ENCODE measurements at regions not wholly inside any gene's neighbourhood (a gene's known extent, or its start where the extent isn't known, plus 50 kb on each side); places are given as distances from the start of the nearest gene placed in this dataset.
"Not testable (repeated sequence)": the region's sequence is repeated elsewhere in the genome, so short reads cannot be mapped to it uniquely, and the experiment has no call there.

DNA sequence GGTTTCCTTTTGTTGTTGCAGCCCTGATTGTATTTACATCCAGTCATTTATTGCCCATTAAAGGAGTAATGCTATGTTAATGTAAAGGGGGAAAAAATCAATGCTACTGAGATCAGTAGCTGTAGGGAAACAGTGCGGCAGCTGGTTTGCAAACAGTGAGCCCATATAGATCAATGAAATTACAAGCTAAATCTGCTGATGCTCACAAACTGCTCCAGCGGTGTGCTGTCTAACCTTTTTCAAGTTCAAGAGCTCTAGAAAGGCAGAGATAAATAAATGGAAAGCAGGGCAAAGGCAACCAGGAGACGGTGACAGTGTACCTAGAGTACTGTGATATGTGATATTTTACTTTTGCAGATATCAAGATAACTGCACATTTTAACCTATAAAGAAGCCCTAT, 449.0 kb upstream of the MMS22L start:
- CTCF ChIA-PET: no interaction called here
- TF ChIP-seq, protein P1, sequence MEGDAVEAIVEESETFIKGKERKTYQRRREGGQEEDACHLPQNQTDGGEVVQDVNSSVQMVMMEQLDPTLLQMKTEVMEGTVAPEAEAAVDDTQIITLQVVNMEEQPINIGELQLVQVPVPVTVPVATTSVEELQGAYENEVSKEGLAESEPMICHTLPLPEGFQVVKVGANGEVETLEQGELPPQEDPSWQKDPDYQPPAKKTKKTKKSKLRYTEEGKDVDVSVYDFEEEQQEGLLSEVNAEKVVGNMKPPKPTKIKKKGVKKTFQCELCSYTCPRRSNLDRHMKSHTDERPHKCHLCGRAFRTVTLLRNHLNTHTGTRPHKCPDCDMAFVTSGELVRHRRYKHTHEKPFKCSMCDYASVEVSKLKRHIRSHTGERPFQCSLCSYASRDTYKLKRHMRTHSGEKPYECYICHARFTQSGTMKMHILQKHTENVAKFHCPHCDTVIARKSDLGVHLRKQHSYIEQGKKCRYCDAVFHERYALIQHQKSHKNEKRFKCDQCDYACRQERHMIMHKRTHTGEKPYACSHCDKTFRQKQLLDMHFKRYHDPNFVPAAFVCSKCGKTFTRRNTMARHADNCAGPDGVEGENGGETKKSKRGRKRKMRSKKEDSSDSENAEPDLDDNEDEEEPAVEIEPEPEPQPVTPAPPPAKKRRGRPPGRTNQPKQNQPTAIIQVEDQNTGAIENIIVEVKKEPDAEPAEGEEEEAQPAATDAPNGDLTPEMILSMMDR (IDR thresholded peaks at IDR 0.05; ENCODE audit: insufficient read depth, low read length, missing control alignments): no peak
- H3K4me3 ChIP-seq (ENCODE audit: low read depth, low read length): no peak overlapping the region
- DNase-seq (ENCODE audit: low read depth, low spot score): no peak
- POLR2A ChIA-PET: no interaction called here

DNA sequence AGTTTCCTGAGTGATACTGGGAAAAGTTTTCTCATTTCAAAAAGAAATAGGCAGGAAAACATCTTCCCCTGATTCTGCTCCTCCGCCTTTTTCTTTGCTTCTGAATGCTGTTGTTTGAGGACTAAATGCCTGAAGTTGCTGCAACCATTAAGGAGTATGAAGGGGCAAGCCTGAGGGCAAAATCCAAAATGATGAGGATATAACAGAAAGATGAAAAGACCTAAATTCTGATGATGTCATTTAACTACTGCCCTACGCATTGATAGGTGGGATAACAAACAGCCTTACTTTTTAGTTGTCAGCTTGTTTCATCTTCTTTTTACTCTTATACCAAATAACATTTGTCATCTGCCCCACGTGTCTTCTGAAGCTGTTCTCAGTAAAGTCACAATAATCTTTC, 474.6 kb upstream of the MMS22L start:
- ChIA-PET POLR2A (no interaction called here), CTCF (no interaction called here)
- no peak overlapping the region for H3K4me3 ChIP-seq (ENCODE audit: low read depth, low read length)
- TF ChIP-seq, protein P1 (IDR thresholded peaks at IDR 0.05; ENCODE audit: insufficient read depth, low read length, missing control alignments): no peak
- no peak for DNase-seq (ENCODE audit: low read depth, low spot score)

DNA sequence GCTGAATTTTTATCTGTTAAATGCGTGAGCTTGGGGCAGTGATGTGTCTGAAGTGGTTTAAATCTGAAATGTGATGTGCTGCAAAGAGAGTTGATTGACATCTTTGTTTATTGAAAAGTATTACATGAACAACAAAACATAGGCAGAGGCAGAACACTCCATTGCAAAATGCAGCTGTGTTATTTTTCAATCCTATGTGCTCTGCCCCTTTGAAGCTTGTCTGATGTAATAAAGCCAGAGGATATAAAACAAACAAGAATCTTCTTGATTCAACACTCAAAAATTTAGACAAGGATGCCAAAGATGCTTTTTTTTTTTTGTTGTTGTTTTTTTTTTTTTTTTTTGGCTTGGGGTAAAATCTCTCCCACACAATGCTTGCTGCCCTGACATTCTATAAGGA, 482.4 kb upstream of the MMS22L start:
- CTCF ChIA-PET: no interaction called here

DNA sequence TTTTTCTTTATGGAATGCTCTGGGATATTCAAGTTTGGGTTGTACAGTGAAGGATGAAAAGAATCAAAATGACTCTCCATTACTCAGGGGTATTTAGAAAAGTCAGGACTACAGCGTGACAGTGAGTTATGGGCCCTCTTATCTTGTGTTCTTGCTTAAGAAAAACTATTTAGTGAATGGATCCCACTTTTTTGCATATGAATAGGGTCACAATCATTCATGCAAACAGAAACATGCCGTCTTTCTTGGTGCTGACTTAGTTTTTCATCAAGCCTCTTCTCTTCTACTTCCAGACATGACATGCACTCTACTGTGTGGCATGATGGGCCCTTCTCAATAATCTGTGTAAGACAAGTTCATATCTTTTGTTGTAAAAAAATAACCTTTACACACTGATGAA, 488.4 kb upstream of the MMS22L start:
- ChIA-PET CTCF (no interaction called here), POLR2A (no interaction called here)
- TF ChIP-seq, protein P1 (IDR thresholded peaks at IDR 0.05; ENCODE audit: insufficient read depth, low read length, missing control alignments): no peak
- no peak overlapping the region for H3K4me3 ChIP-seq (ENCODE audit: low read depth, low read length)
- DNase-seq (ENCODE audit: low read depth, low spot score): no peak

More for the DNA sequence above, 482.4 kb upstream of the MMS22L start:
- TF ChIP-seq, protein P1 (IDR thresholded peaks at IDR 0.05; ENCODE audit: insufficient read depth, low read length, missing control alignments): no peak
- POLR2A ChIA-PET: no interaction called here
- peak; percentile 4 for DNase-seq (ENCODE audit: low read depth, low spot score)
- H3K4me3 ChIP-seq (ENCODE audit: low read depth, low read length): no peak overlapping the region

DNA sequence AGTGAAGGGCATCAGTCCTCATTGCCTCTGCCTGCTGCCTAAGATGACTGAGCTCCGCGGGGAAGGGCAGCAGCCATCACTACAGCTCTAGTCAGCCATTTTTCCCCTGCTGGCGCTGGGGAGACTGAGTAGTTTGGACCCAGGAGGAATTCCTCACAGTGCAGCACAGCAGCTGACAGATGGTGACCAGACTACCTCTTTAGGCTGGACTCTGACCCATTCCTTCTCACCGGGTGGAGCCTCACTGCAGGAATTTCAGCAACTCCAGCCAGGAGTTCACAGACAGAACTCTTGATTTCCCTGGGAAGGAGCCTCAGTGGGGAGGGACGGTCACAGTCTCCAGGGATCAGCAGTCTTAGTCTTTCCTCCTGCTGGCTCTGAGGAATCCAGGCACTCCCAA, 492.0 kb upstream of the MMS22L start:
- no peak overlapping the region for H3K4me3 ChIP-seq (ENCODE audit: low read depth, low read length)
- no peak for DNase-seq (ENCODE audit: low read depth, low spot score)
- CTCF ChIA-PET: no interaction called here
- POLR2A ChIA-PET: no interaction called here
- TF ChIP-seq, protein P1 (IDR thresholded peaks at IDR 0.05; ENCODE audit: insufficient read depth, low read length, missing control alignments): no peak

- TF ChIP-seq, protein P1 (IDR thresholded peaks at IDR 0.05; ENCODE audit: insufficient read depth, low read length, missing control alignments): no peak
- H3K4me3 ChIP-seq (ENCODE audit: low read depth, low read length): no peak overlapping the region
- DNase-seq (ENCODE audit: low read depth, low spot score): no peak
- ChIA-PET POLR2A (no interaction called here), CTCF (no interaction called here)
Observed at GRCh38 chr6:97778290-97779038, 495.4 kb upstream of the MMS22L start.

- H3K4me3 ChIP-seq (ENCODE audit: low read depth, low read length); CTCF ChIA-PET; DNase-seq (ENCODE audit: low read depth, low spot score); POLR2A ChIA-PET: not testable (repeated sequence)
Observed at GRCh38 chr6:97779039-97779766, 496.2 kb upstream of the MMS22L start.
